GM18951 (cell line): ENCODE measurements at regions not wholly inside any gene's neighbourhood (a gene's known extent, or its start where the extent isn't known, plus 50 kb on each side); places are given as distances from the start of the nearest gene placed in this dataset.

Experiments used
- POLR2A ChIP-seq: IDR thresholded peaks from 4 replicates; pipeline ENCODE4 v1.6.1; 2011; ENCODE audit warnings: mild to moderate bottlenecking; ENCODE audit not compliant: insufficient read length, insufficient read depth; ENCODE audit errors: extremely low read depth
- in situ Hi-C: fragments of 300-500 bp; cut with MboI; formaldehyde crosslinking; loops from one replicate; pipeline ENCODE4 v1.12.0; 2022; ENCODE audit warnings: low sequenced_read_pairs, mixed read lengths, inconsistent platforms; ENCODE audit not compliant: unreplicated experiment

DNA sequence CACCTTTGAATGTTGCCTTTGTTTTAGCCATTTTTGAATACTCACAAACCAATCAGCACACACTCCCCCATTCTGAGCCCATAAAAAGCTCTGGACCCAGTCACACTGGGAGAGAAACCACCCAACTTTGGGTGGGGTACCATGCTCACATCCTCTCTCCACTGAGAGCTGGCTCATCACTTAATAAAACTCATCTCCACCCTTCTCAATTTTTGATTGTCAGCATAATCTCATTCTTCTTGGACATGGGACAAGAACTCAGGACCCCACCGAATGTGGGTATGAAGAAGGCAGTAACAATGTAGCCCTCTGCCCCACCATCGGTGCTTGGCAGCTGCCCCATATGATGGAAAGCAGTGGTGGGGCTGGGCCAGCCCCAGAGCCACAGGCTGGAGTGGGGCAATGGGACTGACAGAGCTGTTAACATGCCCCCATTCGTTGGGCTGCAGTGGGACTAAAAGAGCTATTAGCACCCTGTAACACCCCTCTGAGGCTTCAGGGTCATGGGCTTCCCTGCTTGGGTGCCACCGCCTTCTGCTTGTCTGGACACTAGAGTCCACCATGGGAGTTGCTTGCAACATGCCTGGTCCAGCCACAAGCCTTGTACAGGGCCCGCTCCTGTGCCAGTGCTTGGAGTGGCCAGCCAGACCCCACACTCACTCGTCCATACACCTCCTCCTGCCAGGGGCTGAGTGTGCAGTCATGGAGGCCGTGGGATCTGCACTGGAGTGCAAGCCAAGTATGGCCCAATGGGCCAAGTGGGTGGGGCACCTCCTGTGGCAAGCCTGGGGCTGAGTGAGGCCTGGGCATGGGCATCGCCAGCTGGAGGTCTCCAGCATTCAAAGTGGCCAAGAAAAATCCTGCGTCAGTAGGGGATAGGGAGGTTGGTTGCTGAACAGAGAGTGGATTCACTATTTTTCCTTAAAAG, 471.1 kb downstream of the TBC1D22A start:
- no peak for TF ChIP-seq POLR2A
- in situ Hi-C loops = no loop called here

DNA sequence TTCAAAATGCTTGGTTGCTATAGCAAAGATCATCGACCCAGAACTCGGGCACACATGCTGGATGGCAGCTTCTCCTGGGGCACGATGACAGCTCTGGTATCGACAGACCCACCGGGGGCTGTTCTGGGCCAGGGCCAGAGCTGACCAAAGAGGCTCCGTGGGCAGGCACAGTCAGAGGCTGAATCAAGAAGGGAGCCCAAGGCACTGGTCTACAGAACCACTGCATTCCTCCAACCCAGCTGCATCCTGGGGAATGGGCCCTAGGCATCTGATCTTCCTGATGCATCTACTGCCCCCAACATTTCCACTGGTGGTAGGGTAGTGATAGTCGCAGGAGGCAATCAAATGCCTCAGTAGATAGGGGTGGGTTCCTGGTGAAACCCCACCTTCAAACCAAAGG, 470.3 kb downstream of the TBC1D22A start:
- no peak for TF ChIP-seq POLR2A
- in situ Hi-C loops = no loop called here

DNA sequence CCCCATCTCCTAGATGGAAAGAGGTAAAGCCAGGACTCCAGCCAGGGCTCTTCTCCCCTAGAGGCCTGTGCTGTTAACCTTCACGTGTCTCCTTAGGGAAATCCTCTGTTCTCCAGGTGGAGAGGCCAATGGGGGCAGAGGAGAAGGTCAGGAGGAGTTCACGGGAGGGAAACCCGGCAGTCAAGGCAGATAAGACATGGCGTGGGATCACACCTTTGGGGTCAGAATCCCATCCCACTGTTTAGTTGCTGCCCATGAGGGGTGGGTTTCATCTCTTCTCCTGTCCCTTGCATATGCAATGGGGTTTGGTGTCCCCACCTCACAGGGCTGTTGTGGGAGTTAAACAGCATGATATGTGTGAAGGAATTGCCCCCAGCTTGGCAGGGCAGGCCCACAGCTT, 469.7 kb downstream of the TBC1D22A start:
- in situ Hi-C loops = no loop called here
- no peak for TF ChIP-seq POLR2A

DNA sequence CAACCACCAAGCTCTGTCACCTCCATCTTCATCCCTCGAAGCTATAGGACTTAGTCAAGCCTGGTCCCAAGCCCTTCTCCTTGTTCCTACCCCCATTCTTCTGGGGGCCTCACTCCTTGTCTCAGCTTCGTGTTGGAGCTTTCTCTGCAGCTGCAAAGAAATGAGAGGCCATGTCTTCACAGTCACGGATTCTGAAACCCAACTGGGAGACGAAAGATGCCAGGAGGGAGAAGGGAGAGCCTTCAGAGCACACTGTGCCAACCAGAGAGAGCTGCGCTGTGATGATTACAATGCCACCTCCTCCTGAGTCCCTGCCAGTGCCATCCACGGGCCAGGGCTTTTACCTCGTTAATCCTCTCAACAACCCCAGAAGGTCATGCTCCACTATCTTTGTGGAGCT, 469.3 kb downstream of the TBC1D22A start:
- in situ Hi-C loops = no loop called here
- no peak for TF ChIP-seq POLR2A

DNA sequence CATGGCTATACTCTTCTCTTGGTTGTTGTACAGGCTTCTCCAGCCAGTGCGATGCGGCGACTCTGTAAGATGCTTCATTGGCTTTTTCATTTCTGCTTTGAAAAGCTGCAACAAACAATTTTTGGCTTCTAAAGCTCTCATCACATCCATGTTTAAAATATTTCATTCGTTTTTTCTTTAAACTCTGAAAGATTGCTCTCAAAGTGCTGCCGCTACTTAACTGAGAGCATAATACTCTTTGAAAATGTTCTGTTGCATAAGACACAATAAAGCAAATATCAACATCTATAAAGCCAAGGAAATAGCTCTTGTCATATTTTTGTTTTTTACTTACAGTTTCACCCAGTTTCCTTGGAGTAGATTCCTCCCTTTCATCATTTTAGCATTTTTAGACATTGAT, 468.3 kb downstream of the TBC1D22A start:
- in situ Hi-C loops = no loop called here
- no peak for TF ChIP-seq POLR2A

DNA sequence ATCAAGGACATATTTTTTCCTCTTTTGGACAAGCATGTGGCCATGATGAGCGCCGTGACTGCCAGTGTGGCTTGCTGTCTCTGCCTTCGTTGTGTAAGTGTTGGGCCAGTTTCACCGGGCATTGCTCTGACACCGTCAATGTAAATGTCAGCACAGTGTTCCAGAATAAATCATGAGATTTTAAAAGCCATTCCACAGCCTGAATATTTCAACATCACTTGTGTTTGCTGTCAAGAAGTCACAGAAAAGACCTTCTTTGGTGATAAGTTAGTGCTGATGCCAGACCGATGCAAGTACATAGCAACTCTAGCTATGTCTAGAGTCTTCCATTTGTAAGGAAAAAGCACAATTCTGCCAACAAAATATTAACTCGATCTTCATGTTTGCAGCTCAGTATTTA, 467.8 kb downstream of the TBC1D22A start:
- no peak for TF ChIP-seq POLR2A
- in situ Hi-C loops = no loop called here

DNA sequence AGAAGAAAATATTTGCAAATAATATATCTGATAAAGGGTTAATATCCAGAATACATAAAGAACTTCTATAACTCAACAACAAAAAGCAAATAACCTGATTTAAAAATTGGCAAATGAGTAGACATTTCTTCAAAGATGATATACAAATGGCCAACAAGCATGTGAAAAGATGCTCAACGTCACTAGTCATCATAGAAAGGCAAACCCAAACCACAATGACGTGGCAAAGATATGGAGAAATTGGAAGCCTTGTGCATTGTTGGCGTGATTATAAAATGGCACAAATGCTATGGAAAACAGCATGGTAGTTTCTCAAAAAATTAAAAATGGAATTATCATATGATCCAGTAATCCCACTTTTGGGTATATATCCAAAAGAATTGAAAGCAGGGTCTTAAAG, 466.3 kb downstream of the TBC1D22A start:
- no peak for TF ChIP-seq POLR2A
- in situ Hi-C loops = no loop called here

DNA sequence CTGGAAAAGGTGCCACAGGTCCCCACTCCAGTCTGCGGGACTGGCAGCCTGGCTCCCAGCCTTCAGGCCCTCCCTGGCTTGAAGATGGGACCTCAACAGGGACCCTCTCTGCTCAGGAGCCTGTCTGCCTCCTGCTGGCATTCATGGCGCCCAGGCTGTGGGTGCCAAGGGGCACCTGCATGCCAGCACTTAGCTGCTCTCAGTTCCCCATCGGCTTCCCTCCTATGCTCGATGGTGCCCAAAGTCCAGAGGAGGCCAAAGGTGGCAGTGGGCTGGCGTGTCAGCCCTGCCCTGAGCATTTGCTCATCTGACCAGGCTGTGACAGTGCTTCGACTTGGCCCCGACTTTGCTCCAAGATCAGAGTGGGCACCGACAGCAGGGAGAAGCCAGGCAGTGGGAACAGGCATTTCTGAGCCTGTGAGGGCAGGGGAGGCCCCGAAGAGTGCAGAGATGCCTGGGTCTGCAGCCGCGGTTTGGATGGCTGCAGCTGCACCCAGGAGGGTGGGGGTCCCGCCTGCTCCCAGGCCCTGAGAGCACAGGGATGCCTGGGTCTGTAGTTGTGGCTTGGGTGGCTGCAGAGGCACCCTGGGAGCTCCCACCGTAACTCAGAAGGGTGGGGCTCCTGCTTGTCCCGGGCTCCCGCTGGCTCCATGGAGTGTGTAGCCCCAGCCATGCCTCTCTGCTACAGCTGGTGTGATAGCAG, 463.6 kb downstream of the TBC1D22A start:
- in situ Hi-C loops = no loop called here

DNA sequence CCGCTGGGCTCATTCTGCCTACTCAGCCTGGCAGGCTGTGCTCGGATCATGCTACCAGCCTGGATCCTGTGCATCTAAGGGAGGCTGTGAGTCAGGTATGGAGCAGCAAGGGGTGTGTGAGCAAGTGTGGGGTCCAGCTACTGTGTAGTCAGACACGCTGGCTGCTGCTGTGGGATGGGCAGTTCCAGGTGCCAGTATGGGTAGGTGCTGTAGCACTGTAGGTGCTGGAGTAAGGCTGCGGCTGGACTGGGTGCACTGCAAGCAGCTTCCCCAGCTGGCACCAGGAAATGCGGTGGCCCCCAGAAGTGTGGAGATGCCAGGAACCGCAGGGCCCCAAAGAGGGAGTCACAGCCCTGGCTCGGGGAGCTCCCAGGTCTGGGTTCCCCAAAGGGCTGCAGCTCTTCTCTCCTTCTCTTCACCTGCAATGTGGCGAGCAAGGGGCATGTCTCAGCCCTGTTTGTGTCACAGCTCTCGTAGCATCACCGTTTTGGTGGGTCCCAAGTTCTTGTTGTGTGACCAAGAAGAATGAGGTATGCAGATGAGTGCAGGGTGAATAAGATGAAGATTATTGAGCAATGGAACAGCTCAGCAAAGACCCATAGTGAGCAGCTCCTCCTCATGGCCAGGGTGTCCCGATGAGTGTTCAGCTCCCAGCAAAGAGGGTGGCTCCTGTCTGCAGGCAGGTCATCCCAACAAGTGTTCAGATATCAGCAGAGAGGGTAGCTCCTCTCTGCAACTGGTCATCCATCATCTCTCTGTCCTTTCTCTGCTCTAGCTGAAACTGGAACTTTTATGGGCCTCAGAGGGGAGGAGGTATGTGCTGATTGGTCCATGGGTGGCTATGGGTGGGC, 462.9 kb downstream of the TBC1D22A start:
- no peak for TF ChIP-seq POLR2A
- in situ Hi-C loops = no loop called here

More for the DNA sequence above, 463.6 kb downstream of the TBC1D22A start:
- no peak for TF ChIP-seq POLR2A
